ENCODE measurements at regions not wholly inside any gene's neighbourhood (a gene's known extent, or its start where the extent isn't known, plus 50 kb on each side); places are given as distances from the start of the nearest gene placed in this dataset.

GRCh38 chr18:71630696-71631095, 913.4 kb downstream of the CBLN2 start:
- Histone ChIP-seq H3K27ac (ENCODE audit: low read depth, low read length) (no peak overlapping the region), H3K4me3 (ENCODE audit: low read length) (no peak overlapping the region), H3K9ac (ENCODE audit: low read length) (no peak overlapping the region), H3K27me3 (ENCODE audit: control insufficient read depth, insufficient read depth, low read length) (no peaks in the 10 kb centered on the region), H3K36me3 (ENCODE audit: control insufficient read depth, insufficient read depth, low read length) (no peaks in the 10 kb centered on the region), H3K4me1 (ENCODE audit: control insufficient read depth, insufficient read depth, low read length) (no peaks in the 10 kb centered on the region)

DNA sequence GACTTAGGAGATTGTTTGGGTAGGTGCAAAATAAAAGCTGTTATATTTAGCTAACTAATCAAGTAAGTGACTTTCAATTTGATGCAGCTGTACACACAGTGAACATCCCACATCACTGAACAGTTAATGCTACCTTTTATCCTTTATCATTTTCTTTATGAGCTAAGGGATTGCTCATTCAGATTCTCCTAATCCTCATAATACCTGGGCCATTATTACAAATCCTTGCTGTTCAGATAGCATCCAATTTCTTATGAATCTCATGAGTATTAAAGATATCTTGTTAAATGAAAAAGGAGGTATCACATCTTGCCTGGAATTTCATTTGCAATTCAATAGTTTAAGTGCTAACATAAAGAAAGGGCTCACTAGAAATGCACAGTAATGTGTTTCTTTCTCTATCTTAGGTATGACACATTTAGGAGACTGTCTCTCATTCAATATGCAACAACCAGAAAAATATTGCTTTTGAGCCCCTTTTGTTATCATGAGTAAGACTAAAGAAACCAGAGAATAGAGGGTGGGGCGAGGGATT, 918.5 kb downstream of the CBLN2 start:
- Histone ChIP-seq H3K9ac (ENCODE audit: low read length) (no peak overlapping the region), H3K4me3 (ENCODE audit: low read length) (no peak overlapping the region), H3K27me3 (ENCODE audit: control insufficient read depth, insufficient read depth, low read length) (no peaks in the 10 kb centered on the region), H3K36me3 (ENCODE audit: control insufficient read depth, insufficient read depth, low read length) (no peaks in the 10 kb centered on the region), H3K27ac (ENCODE audit: low read depth, low read length) (no peak overlapping the region), H3K4me1 (ENCODE audit: control insufficient read depth, insufficient read depth, low read length) (no peaks in the 10 kb centered on the region)

DNA sequence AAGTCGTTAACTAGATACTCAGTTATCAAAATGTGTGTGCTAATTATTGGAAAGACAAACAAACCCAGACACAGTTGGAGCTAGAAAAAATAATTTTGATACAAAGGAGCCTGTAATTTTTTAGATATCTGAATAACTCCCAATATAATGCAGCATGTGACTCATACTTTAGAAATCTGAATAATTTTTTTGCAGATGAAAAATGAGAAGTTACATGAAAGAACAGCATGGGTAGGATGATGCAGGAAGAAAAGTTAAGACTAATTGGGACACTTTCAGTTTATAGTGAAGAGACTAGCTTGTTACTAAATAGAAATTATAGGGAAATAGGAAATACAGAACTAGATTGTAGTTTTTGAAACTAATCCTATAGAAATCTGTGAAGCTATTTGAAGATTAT, 945.8 kb downstream of the CBLN2 start:
- Histone ChIP-seq H3K9ac (ENCODE audit: low read length) (no peak overlapping the region), H3K27ac (ENCODE audit: low read depth, low read length) (no peak overlapping the region), H3K27me3 (ENCODE audit: control insufficient read depth, insufficient read depth, low read length) (no peaks in the 10 kb centered on the region), H3K4me1 (ENCODE audit: control insufficient read depth, insufficient read depth, low read length) (no peaks in the 10 kb centered on the region), H3K4me3 (ENCODE audit: low read length) (no peak overlapping the region), H3K36me3 (ENCODE audit: control insufficient read depth, insufficient read depth, low read length) (no peaks in the 10 kb centered on the region)

- Histone ChIP-seq H3K4me1 (ENCODE audit: control insufficient read depth, insufficient read depth, low read length) (no peaks in the 10 kb centered on the region), H3K27ac (ENCODE audit: low read depth, low read length) (no peak overlapping the region), H3K4me3 (ENCODE audit: low read length) (no peak overlapping the region), H3K36me3 (ENCODE audit: control insufficient read depth, insufficient read depth, low read length) (no peaks in the 10 kb centered on the region), H3K9ac (ENCODE audit: low read length) (no peak overlapping the region), H3K27me3 (ENCODE audit: control insufficient read depth, insufficient read depth, low read length) (no peaks in the 10 kb centered on the region)
These were observed 946.9 kb downstream of the CBLN2 start for GRCh38 chr18:71597219-71597618.

- no peaks in the 10 kb centered on the region for H3K4me1 ChIP-seq (ENCODE audit: control insufficient read depth, insufficient read depth, low read length)
- no peak overlapping the region for H3K9ac ChIP-seq (ENCODE audit: low read length)
- no peak overlapping the region for H3K27ac ChIP-seq (ENCODE audit: low read depth, low read length)
- no peaks in the 10 kb centered on the region for H3K27me3 ChIP-seq (ENCODE audit: control insufficient read depth, insufficient read depth, low read length)
- H3K36me3 ChIP-seq (ENCODE audit: control insufficient read depth, insufficient read depth, low read length): no peaks in the 10 kb centered on the region
- no peak overlapping the region for H3K4me3 ChIP-seq (ENCODE audit: low read length)
These were observed 960.9 kb downstream of the CBLN2 start for GRCh38 chr18:71583252-71583651.

- Histone ChIP-seq H3K4me3 (ENCODE audit: low read length) (no peak overlapping the region), H3K27me3 (ENCODE audit: control insufficient read depth, insufficient read depth, low read length) (no peaks in the 10 kb centered on the region), H3K9ac (ENCODE audit: low read length) (no peak overlapping the region), H3K36me3 (ENCODE audit: control insufficient read depth, insufficient read depth, low read length) (no peaks in the 10 kb centered on the region), H3K4me1 (ENCODE audit: control insufficient read depth, insufficient read depth, low read length) (no peaks in the 10 kb centered on the region), H3K27ac (ENCODE audit: low read depth, low read length) (no peak overlapping the region)
These were observed 989.5 kb downstream of the CBLN2 start for GRCh38 chr18:71554686-71555085.

DNA sequence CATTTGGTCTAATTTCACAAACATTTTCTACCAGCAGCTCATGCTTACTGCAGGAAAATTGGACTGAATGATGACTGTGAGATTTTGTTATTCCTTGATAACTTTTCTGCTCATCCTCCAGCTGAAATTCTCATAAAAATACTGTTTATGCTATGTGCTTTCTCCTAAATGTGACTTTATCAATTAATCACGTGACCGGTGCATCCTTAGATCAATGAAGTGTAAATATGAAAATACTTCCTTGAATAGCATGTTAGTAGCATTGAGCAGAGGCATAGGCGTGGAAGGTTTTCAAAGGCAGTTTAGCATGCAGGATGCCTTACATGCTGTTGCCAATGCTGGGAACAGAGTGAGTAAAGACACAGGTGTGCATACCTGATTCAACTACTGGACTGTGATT, 1002.5 kb downstream of the CBLN2 start:
- Histone ChIP-seq H3K27me3 (ENCODE audit: control insufficient read depth, insufficient read depth, low read length) (no peaks in the 10 kb centered on the region), H3K27ac (ENCODE audit: low read depth, low read length) (no peak overlapping the region), H3K9ac (ENCODE audit: low read length) (no peak overlapping the region), H3K4me3 (ENCODE audit: low read length) (no peak overlapping the region), H3K4me1 (ENCODE audit: control insufficient read depth, insufficient read depth, low read length) (no peaks in the 10 kb centered on the region), H3K36me3 (ENCODE audit: control insufficient read depth, insufficient read depth, low read length) (no peaks in the 10 kb centered on the region)

GRCh38 chr18:71529703-71530303, 1014.3 kb downstream of the CBLN2 start:
- no peaks in the 10 kb centered on the region for H3K4me1 ChIP-seq (ENCODE audit: control insufficient read depth, insufficient read depth, low read length)
- no peak overlapping the region for H3K27ac ChIP-seq (ENCODE audit: low read depth, low read length)
- H3K27me3 ChIP-seq (ENCODE audit: control insufficient read depth, insufficient read depth, low read length): no peaks in the 10 kb centered on the region
- H3K9ac ChIP-seq (ENCODE audit: low read length): no peak overlapping the region
- H3K4me3 ChIP-seq (ENCODE audit: low read length): no peak overlapping the region
- no peaks in the 10 kb centered on the region for H3K36me3 ChIP-seq (ENCODE audit: control insufficient read depth, insufficient read depth, low read length)

GRCh38 chr18:71523483-71524435, 1020.4 kb downstream of the CBLN2 start:
- Histone ChIP-seq H3K27ac (ENCODE audit: low read depth, low read length) (no peak overlapping the region), H3K9ac (ENCODE audit: low read length) (no peak overlapping the region), H3K4me1 (ENCODE audit: control insufficient read depth, insufficient read depth, low read length) (no peaks in the 10 kb centered on the region), H3K36me3 (ENCODE audit: control insufficient read depth, insufficient read depth, low read length) (no peaks in the 10 kb centered on the region), H3K27me3 (ENCODE audit: control insufficient read depth, insufficient read depth, low read length) (no peaks in the 10 kb centered on the region), H3K4me3 (ENCODE audit: low read length) (no peak overlapping the region)

- Histone ChIP-seq H3K36me3 (ENCODE audit: control insufficient read depth, insufficient read depth, low read length) (no peaks in the 10 kb centered on the region), H3K4me1 (ENCODE audit: control insufficient read depth, insufficient read depth, low read length) (no peaks in the 10 kb centered on the region), H3K9ac (ENCODE audit: low read length) (no peak overlapping the region), H3K4me3 (ENCODE audit: low read length) (no peak overlapping the region), H3K27ac (ENCODE audit: low read depth, low read length) (no peak overlapping the region), H3K27me3 (ENCODE audit: control insufficient read depth, insufficient read depth, low read length) (no peaks in the 10 kb centered on the region)
These were observed 1038.6 kb downstream of the CBLN2 start for GRCh38 chr18:71505526-71505925.

DNA sequence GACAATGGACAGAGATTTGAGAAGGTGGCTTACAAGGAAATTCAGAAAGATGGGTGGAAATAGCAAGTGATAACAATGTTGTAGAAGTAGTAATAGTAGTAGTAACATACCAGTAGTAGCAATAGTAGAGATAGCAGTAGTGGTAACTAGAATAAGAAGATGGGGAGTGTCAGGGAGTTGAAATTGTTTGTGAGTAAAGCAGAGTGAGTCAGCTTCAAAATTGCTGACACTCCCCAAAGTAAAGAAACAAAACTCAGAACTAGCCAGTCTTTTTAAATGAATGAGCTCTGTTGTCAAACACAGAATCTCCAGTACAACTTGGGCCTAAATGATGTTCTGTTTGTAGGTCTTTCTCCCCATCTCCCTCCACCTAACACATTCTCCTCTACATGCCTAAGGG, 1040.9 kb downstream of the CBLN2 start:
- H3K9ac ChIP-seq (ENCODE audit: low read length): no peak overlapping the region
- no peaks in the 10 kb centered on the region for H3K27me3 ChIP-seq (ENCODE audit: control insufficient read depth, insufficient read depth, low read length)
- no peak overlapping the region for H3K27ac ChIP-seq (ENCODE audit: low read depth, low read length)
- no peak overlapping the region for H3K4me3 ChIP-seq (ENCODE audit: low read length)
- H3K4me1 ChIP-seq (ENCODE audit: control insufficient read depth, insufficient read depth, low read length): no peaks in the 10 kb centered on the region
- H3K36me3 ChIP-seq (ENCODE audit: control insufficient read depth, insufficient read depth, low read length): no peaks in the 10 kb centered on the region

GRCh38 chr18:71485611-71486010, 1058.5 kb downstream of the CBLN2 start:
- H3K9ac ChIP-seq (ENCODE audit: low read length): no peak overlapping the region
- no peak overlapping the region for H3K27ac ChIP-seq (ENCODE audit: low read depth, low read length)
- no peaks in the 10 kb centered on the region for H3K36me3 ChIP-seq (ENCODE audit: control insufficient read depth, insufficient read depth, low read length)
- no peaks in the 10 kb centered on the region for H3K27me3 ChIP-seq (ENCODE audit: control insufficient read depth, insufficient read depth, low read length)
- H3K4me1 ChIP-seq (ENCODE audit: control insufficient read depth, insufficient read depth, low read length): no peaks in the 10 kb centered on the region
- no peak overlapping the region for H3K4me3 ChIP-seq (ENCODE audit: low read length)
